ENCODE measurements at regions not wholly inside any gene's neighbourhood (a gene's known extent, or its start where the extent isn't known, plus 50 kb on each side); places are given as distances from the start of the nearest gene placed in this dataset.

DNA sequence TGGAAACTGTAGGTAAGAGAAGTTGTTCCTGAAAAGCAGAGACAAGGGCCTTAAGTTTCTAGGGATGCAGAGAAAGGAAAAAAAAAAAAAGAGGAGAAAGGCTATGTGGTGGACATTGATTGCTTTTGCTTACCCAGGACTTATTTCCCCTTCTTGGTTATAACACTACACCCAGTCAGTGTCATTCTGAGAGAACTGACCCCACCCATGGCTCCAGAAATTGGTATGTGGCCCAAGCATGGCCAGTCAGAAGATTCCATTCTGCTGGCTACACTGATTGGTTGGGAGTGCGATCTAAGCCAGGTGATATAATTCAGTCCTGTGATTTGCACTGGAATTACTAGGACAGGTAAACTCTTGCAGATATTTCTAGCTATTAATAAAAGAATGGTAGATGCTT lies 62.2 kb upstream of the EXOC4 start:
- no peak for DNase-seq (ENCODE audit: low read depth, low spot score)

DNA sequence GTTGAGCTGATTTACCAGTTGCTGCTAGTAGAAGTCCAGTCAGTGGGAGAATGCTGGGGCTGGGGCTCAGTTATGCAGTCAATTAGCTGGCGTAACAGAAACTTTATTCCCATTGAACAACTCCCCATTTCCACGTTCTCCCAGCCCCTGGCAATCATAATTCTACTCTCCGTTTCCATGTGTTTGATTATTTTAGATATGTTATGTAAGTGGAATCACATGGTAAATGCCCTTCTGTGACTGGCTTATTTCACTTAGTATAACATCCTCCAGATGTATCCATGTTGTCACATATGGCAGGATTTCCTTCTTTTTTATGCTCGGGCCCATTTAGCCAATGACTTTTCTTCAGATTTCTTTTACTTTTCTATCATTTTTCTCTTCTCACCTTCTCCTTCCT lies 61.1 kb upstream of the EXOC4 start:
- no peak for DNase-seq (ENCODE audit: low read depth, low spot score)

GRCh38 chr7:133195868-133196267 lies 57.0 kb upstream of the EXOC4 start:
- DNase-seq (ENCODE audit: low read depth, low spot score): no peak

- peak; percentile 64 for DNase-seq (ENCODE audit: low read depth, low spot score)
These were observed 55.8 kb upstream of the EXOC4 start for GRCh38 chr7:133196856-133197612.

DNA sequence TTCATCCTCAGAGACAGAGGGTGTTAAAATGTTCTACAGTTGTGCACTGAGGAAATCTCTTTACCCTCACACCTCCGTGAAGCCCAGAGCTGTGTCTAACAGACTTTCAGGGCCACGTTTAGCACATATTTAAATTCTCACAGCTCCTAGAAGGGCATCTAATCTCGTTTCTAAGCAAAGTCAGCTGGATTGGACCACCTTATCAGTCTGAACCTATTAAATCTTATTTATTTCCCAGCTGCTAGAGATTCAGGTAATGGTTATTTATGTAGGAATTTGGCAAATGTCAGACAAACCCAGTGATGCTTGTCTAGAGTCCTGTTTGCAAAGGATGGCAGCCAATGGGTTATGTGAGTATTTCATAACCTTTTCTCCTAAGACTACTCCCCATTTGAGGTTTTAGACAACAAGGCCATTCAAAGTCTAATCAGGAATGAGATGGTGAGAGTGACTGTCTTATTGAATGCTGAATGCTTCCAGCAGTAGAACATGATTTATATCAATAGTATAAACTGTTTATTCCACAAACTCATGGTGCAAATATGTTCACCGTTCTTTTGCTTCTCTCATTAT lies 54.8 kb upstream of the EXOC4 start:
- no peak for DNase-seq (ENCODE audit: low read depth, low spot score)

DNA sequence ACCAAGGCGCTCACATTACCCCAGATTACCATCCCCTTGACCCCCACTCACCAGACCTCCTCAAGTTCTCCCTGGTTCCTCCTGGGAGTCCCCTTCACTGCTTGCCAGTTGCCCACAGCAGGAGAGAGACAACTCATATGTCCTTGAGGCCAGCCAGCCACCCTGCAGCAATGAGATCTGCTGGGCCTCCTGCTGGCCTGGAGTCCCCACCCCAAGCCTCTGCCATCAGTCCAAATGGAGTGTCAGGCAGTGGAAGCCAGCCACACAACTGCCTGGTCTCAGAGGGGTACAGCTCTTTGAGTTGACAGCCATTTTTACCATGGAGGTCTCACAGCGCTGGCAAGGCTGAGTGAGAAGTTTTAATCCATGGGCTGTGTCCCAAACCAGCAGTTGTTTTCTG lies 53.0 kb upstream of the EXOC4 start:
- no peak for DNase-seq (ENCODE audit: low read depth, low spot score)

DNA sequence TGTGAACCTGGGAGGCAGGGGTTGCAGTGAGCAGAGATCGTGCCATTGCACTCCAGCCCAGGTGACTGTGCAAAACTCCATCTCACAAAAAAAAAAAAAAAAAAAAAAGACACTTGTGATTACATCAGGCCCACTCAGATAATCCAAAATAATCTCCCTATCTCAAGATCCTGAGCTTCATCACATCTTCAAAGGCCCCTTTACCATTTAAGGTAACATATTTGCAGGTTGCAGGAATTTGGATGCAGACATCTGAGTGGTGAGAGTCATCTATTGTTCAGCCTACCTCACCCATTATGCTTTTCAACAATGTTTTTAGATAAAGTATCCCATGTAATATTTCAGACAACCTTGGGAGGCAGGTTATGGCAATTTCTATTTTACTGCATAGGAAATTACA lies 51.4 kb upstream of the EXOC4 start:
- DNase-seq (ENCODE audit: low read depth, low spot score): no peak

DNA sequence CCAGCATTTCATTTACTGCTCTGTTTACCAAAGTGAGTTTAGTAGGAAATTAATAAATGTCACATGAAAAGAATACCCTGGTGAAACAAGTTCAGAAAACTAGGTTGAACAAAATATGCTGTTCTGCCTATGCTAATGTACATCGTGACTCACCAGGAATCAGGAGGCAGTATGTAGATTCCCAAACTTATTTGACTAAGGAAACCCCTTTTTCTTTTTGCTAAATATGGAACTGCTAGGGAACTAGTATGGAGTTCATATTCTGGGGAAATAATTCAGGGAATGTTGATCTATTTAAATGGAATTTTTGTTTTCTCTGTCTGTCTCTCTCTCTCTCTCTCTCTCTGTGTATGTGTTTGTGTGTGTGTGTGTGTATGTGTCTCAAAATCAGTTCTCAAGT lies 49.9 kb upstream of the EXOC4 start:
- DNase-seq (ENCODE audit: low read depth, low spot score): no peak

Measured in ELF-1 (cell line).